NCI-H2227 (cell line): ENCODE measurements at regions not wholly inside any gene's neighbourhood (a gene's known extent, or its start where the extent isn't known, plus 50 kb on each side); places are given as distances from the start of the nearest gene placed in this dataset.
"Not testable (repeated sequence)": the region's sequence is repeated elsewhere in the genome, so short reads cannot be mapped to it uniquely, and the experiment has no call there.

Experiments used
- DNase-seq: peaks from one replicate; lab custom pipeline; 2025; ENCODE audit not compliant: unreplicated experiment; lab: John Stamatoyannopoulos, UW

- DNase-seq: no peak
Measured at GRCh38 chr1:194618101-194618500, 1431.7 kb upstream of the B3GALT2 start.

- not testable (repeated sequence) for DNase-seq
Measured at GRCh38 chr1:194617272-194617671, 1430.9 kb upstream of the B3GALT2 start.

- DNase-seq: no peak
Measured at GRCh38 chr1:194616835-194617234, 1430.4 kb upstream of the B3GALT2 start.

GRCh38 chr1:194602184-194602583 lies 1415.8 kb upstream of the B3GALT2 start:
- no peak for DNase-seq

GRCh38 chr1:194600716-194601115 lies 1414.3 kb upstream of the B3GALT2 start:
- DNase-seq: no peak

- DNase-seq: no peak
Measured at GRCh38 chr1:194598098-194598497, 1411.7 kb upstream of the B3GALT2 start.

- no peak for DNase-seq
Measured at GRCh38 chr1:194586302-194586701, 1399.9 kb upstream of the B3GALT2 start.

GRCh38 chr1:194584052-194584451 lies 1397.6 kb upstream of the B3GALT2 start:
- no peak for DNase-seq

- no peak for DNase-seq
Measured at GRCh38 chr1:194570476-194570875, 1384.1 kb upstream of the B3GALT2 start.

GRCh38 chr1:194568610-194569009 lies 1382.2 kb upstream of the B3GALT2 start:
- no peak for DNase-seq

- DNase-seq: no peak
Measured at GRCh38 chr1:194548071-194548470, 1361.7 kb upstream of the B3GALT2 start.

- DNase-seq: no peak
Measured at GRCh38 chr1:194544012-194544411, 1357.6 kb upstream of the B3GALT2 start.

- DNase-seq: no peak
Measured at GRCh38 chr1:194538453-194538852, 1352.0 kb upstream of the B3GALT2 start.

GRCh38 chr1:194537521-194537920 lies 1351.1 kb upstream of the B3GALT2 start:
- DNase-seq: no peak

GRCh38 chr1:194535369-194535768 lies 1349.0 kb upstream of the B3GALT2 start:
- no peak for DNase-seq

- no peak for DNase-seq
Measured at GRCh38 chr1:194534784-194535183, 1348.4 kb upstream of the B3GALT2 start.

GRCh38 chr1:194533641-194534040 lies 1347.2 kb upstream of the B3GALT2 start:
- no peak for DNase-seq

- DNase-seq: no peak
Measured at GRCh38 chr1:194517567-194517966, 1331.2 kb upstream of the B3GALT2 start.

GRCh38 chr1:194515916-194516315 lies 1329.5 kb upstream of the B3GALT2 start:
- no peak for DNase-seq

- DNase-seq: no peak
Measured at GRCh38 chr1:194512957-194513356, 1326.5 kb upstream of the B3GALT2 start.

GRCh38 chr1:194512345-194512744 lies 1325.9 kb upstream of the B3GALT2 start:
- DNase-seq: no peak

- no peak for DNase-seq
Measured at GRCh38 chr1:194503209-194503608, 1316.8 kb upstream of the B3GALT2 start.

GRCh38 chr1:194495434-194495833 lies 1309.0 kb upstream of the B3GALT2 start:
- no peak for DNase-seq

GRCh38 chr1:194487172-194487571 lies 1300.8 kb upstream of the B3GALT2 start:
- DNase-seq: no peak
